GM19397 (cell line): ENCODE measurements at regions not wholly inside any gene's neighbourhood (a gene's known extent, or its start where the extent isn't known, plus 50 kb on each side); places are given as distances from the start of the nearest gene placed in this dataset.

Source experiments
- ATAC-seq: cut with Tn5 transposase; IDR thresholded peaks from one replicate; pipeline ENCODE4 v1.9.1; 2021; ENCODE audit warnings: mild to moderate bottlenecking, moderate library complexity; ENCODE audit not compliant: unreplicated experiment

GRCh38 chr14:104448321-104448720 lies 131.2 kb upstream of the C14orf180 start:
- no peak for ATAC-seq

GRCh38 chr14:104448721-104449120 lies 130.8 kb upstream of the C14orf180 start:
- no peak for ATAC-seq

- ATAC-seq, result no peak
Measured at GRCh38 chr14:104450811-104451401, 128.7 kb upstream of the C14orf180 start.

- ATAC-seq, result no peak
Measured at GRCh38 chr14:104451474-104451873, 128.1 kb upstream of the C14orf180 start.

- no peak for ATAC-seq
Measured at GRCh38 chr14:104458845-104459244, 120.7 kb upstream of the C14orf180 start.

GRCh38 chr14:104460791-104461651 lies 118.5 kb upstream of the C14orf180 start:
- ATAC-seq, result no peak

GRCh38 chr14:104461676-104462449 lies 117.7 kb upstream of the C14orf180 start:
- ATAC-seq, result no peak

GRCh38 chr14:104462651-104463630 lies 116.6 kb upstream of the C14orf180 start:
- ATAC-seq, result no peak

- no peak for ATAC-seq
Measured at GRCh38 chr14:104464907-104465306, 114.7 kb upstream of the C14orf180 start.

GRCh38 chr14:104465482-104466390 lies 113.8 kb upstream of the C14orf180 start:
- ATAC-seq, result no peak

- ATAC-seq, result no peak
Measured at GRCh38 chr14:104467236-104467635, 112.3 kb upstream of the C14orf180 start.

- no peak for ATAC-seq
Measured at GRCh38 chr14:104467641-104468040, 111.9 kb upstream of the C14orf180 start.

- ATAC-seq, result no peak
Measured at GRCh38 chr14:104469591-104469990, 110.0 kb upstream of the C14orf180 start.

GRCh38 chr14:104470588-104470987 lies 109.0 kb upstream of the C14orf180 start:
- no peak for ATAC-seq

GRCh38 chr14:104471114-104471513 lies 108.5 kb upstream of the C14orf180 start:
- no peak for ATAC-seq

GRCh38 chr14:104472073-104472472 lies 107.5 kb upstream of the C14orf180 start:
- no peak for ATAC-seq

GRCh38 chr14:104472536-104473243 lies 106.9 kb upstream of the C14orf180 start:
- ATAC-seq, result no peak

- no peak for ATAC-seq
Measured at GRCh38 chr14:104473244-104473565, 106.4 kb upstream of the C14orf180 start.
